ENCODE measurements at regions not wholly inside any gene's neighbourhood (a gene's known extent, or its start where the extent isn't known, plus 50 kb on each side); places are given as distances from the start of the nearest gene placed in this dataset.

DNA sequence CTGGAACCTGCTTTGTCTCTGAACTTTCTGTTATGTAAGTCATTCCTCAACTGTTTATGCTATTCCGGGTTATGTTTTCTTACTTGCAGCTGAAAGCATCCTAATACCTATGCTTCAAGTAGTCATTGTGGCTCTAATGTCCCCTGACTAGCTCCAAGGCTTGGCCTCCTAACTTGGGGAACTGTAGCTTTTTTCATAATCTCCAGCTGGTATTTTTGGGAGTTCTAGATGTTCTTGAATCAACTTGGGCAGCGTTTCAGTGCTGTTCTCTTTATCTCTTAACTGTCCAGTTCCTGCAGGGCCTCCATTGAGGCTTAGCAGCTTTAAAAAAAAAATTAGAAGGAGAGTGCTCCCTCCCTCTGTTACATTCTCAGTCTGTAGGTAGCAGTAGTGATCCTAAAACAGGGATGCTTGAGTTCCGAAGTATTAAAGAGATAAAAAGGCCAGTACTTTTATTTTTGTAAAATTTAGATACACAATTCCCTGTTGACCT is 100.0 kb upstream of the ACTBL2 start:
- TF ChIP-seq, protein P1, sequence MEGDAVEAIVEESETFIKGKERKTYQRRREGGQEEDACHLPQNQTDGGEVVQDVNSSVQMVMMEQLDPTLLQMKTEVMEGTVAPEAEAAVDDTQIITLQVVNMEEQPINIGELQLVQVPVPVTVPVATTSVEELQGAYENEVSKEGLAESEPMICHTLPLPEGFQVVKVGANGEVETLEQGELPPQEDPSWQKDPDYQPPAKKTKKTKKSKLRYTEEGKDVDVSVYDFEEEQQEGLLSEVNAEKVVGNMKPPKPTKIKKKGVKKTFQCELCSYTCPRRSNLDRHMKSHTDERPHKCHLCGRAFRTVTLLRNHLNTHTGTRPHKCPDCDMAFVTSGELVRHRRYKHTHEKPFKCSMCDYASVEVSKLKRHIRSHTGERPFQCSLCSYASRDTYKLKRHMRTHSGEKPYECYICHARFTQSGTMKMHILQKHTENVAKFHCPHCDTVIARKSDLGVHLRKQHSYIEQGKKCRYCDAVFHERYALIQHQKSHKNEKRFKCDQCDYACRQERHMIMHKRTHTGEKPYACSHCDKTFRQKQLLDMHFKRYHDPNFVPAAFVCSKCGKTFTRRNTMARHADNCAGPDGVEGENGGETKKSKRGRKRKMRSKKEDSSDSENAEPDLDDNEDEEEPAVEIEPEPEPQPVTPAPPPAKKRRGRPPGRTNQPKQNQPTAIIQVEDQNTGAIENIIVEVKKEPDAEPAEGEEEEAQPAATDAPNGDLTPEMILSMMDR (IDR thresholded peaks at IDR 0.05), result peak in 1 of 12 donors; percentile 6
- no peak for TF ChIP-seq POLR2A (IDR thresholded peaks at IDR 0.05)
